ENCODE measurements at regions not wholly inside any gene's neighbourhood (a gene's known extent, or its start where the extent isn't known, plus 50 kb on each side); places are given as distances from the start of the nearest gene placed in this dataset.

DNA sequence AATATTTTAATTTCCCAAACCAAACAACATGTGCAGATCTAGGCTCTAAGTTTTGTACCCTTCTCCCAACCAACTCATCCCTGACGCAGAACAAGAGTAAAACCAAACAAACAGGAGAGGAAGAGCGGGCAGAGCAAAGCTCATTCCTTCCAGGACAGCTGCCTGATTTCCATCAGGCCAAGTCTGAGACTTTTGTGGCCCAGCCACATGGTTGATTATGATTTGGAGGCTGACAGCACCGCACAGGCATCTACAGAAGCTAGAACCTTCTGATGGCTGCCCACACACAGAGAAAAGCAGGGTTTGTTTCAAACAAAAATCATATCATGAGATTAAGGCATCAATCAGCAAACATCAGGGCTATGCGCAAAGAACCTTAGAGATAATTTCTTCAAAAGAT, 262.6 kb downstream of the TNS1 start:
- Histone ChIP-seq H4K20me1 (ENCODE audit: insufficient read depth, low read length) (peaks cover 3% of the 10 kb centered on the region; the same call in 1 of the 2 replicates), H2AFZ (ENCODE audit: low read length) (no peak overlapping the region), H3K36me3 (replicated peaks in 1 of 2; ENCODE audit: control insufficient read depth in 1 of 2, insufficient read depth in 2 of 2, low read length in 2 of 2) (no peaks in the 10 kb centered on the region), H3K9ac (ENCODE audit: insufficient read depth, low read depth, low read length) (no peak overlapping the region), H3K27ac (ENCODE audit: extremely low read length, insufficient read depth, low read length) (no peak overlapping the region), H3K9me3 (ENCODE audit: low read length) (no peaks in the 10 kb centered on the region), H3K4me3 (replicated peaks in 1 of 3; ENCODE audit: insufficient read depth in 1 of 3, low read depth in 2 of 3, low read length in 3 of 3) (no peak overlapping the region), H3K79me2 (ENCODE audit: insufficient read depth, low read length) (no peaks in the 10 kb centered on the region), H3K4me2 (ENCODE audit: low read depth, low read length) (no peak overlapping the region), H3K27me3 (ENCODE audit: control insufficient read depth in 1 of 2, insufficient read depth in 2 of 2, low read length in 2 of 2) (peaks cover 0 to 18% of the 10 kb centered on the region in 2 experiments; a peak in 3 of 5 replicates), H3K4me1 (ENCODE audit: insufficient read depth, low read length) (no peaks in the 10 kb centered on the region)
- ATAC-seq (no peak), FAIRE-seq (no peak), DNase-seq (ENCODE audit: low spot score) (no peak)
- 38% methylated on average over 4 of the region's 4 CpGs for WGBS (ENCODE audit: low lambda C conversion rate)
- ChIA-PET CTCF (ENCODE audit: low intra/inter-chr PET ratio, low total read pairs) (no interaction called here), POLR2A (no interaction called here)
- TF ChIP-seq FOSL2 (CRISPR knock-in tag; IDR thresholded peaks at IDR 0.05) (no peak), TP53 (CRISPR knock-in tag; conservative IDR thresholded peaks at IDR 0.05) (no peak), TBX2 (CRISPR knock-in tag; IDR thresholded peaks at IDR 0.05; ENCODE audit: borderline replicate concordance) (no peak), RNF2 (conservative IDR thresholded peaks at IDR 0.05; ENCODE audit: low read depth) (no peak)
- TF ChIP-seq, protein P1, sequence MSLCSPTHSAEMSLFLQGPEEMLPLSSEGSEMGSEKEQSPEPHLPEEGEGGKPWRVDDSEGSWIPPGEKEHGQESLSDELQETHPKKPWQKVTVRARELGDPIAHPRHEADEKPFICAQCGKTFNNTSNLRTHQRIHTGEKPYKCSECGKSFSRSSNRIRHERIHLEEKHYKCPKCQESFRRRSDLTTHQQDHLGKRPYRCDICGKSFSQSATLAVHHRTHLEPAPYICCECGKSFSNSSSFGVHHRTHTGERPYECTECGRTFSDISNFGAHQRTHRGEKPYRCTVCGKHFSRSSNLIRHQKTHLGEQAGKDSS (CRISPR knock-in tag; IDR thresholded peaks at IDR 0.05; ENCODE audit: borderline replicate concordance, low read depth) = no peak
- intact Hi-C loops (cut with micrococcal nuclease; ENCODE audit: unreplicated experiment) (no loop called here), in situ Hi-C loops (cut with HindIII; ENCODE audit: extremely low pct_ligation_motif_present, low pct_unique_long_range_greater_than_20kb) (no loop called here)
- no TSS peak for BruUV-seq (replicated peaks)

DNA sequence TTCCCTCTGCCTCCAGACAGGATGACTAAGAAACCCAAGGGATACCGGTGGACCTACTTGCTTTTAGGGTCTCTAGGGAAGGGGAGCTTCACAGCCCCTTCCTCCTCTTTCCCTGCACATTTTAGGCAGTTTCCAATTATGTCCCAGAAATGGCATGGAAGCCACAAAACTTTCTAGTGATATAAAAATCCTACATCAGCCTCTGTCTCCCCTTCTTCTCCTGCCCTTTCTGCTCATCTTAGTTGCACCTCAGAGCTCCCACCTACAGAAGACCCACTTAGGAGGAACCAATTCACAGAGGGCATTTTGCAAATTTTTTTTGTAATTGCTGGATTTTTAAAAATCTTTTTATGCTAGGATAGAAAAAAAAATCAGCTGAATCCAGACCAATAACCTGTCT, 263.1 kb downstream of the TNS1 start:
- Histone ChIP-seq H3K79me2 (ENCODE audit: insufficient read depth, low read length) (no peaks in the 10 kb centered on the region), H3K4me3 (replicated peaks in 1 of 3; ENCODE audit: insufficient read depth in 1 of 3, low read depth in 2 of 3, low read length in 3 of 3) (no peak overlapping the region), H4K20me1 (ENCODE audit: insufficient read depth, low read length) (peaks cover 3% of the 10 kb centered on the region; the same call in 1 of the 2 replicates), H3K9ac (ENCODE audit: insufficient read depth, low read depth, low read length) (no peak overlapping the region), H2AFZ (ENCODE audit: low read length) (no peak overlapping the region), H3K4me2 (ENCODE audit: low read depth, low read length) (no peak overlapping the region), H3K27me3 (ENCODE audit: control insufficient read depth in 1 of 2, insufficient read depth in 2 of 2, low read length in 2 of 2) (peaks cover 0 to 18% of the 10 kb centered on the region in 2 experiments; a peak in 3 of 5 replicates), H3K4me1 (ENCODE audit: insufficient read depth, low read length) (no peaks in the 10 kb centered on the region), H3K9me3 (ENCODE audit: low read length) (no peaks in the 10 kb centered on the region), H3K27ac (ENCODE audit: extremely low read length, insufficient read depth, low read length) (no peak overlapping the region), H3K36me3 (replicated peaks in 1 of 2; ENCODE audit: control insufficient read depth in 1 of 2, insufficient read depth in 2 of 2, low read length in 2 of 2) (no peaks in the 10 kb centered on the region)
- ChIA-PET CTCF (ENCODE audit: low intra/inter-chr PET ratio, low total read pairs) (no interaction called here), POLR2A (no interaction called here)
- 5% methylated on average over 1 of the region's 1 CpG for WGBS (ENCODE audit: low lambda C conversion rate)
- no TSS peak for BruUV-seq (replicated peaks)
- FAIRE-seq = no peak
- intact Hi-C loops (cut with micrococcal nuclease; ENCODE audit: unreplicated experiment) (no loop called here), in situ Hi-C loops (cut with HindIII; ENCODE audit: extremely low pct_ligation_motif_present, low pct_unique_long_range_greater_than_20kb) (no loop called here)
- ATAC-seq = no peak
- DNase-seq (ENCODE audit: low spot score) = no peak
- TF ChIP-seq SRF (IDR thresholded peaks at IDR 0.05; ENCODE audit: low read depth, low read length) = no peak
- no peak for TF ChIP-seq FOXC1 (CRISPR knock-in tag; IDR thresholded peaks at IDR 0.05; ENCODE audit: borderline replicate concordance)
- no peak for TF ChIP-seq SP4 (CRISPR knock-in tag; IDR thresholded peaks at IDR 0.05)
- TF ChIP-seq, protein P2, sequence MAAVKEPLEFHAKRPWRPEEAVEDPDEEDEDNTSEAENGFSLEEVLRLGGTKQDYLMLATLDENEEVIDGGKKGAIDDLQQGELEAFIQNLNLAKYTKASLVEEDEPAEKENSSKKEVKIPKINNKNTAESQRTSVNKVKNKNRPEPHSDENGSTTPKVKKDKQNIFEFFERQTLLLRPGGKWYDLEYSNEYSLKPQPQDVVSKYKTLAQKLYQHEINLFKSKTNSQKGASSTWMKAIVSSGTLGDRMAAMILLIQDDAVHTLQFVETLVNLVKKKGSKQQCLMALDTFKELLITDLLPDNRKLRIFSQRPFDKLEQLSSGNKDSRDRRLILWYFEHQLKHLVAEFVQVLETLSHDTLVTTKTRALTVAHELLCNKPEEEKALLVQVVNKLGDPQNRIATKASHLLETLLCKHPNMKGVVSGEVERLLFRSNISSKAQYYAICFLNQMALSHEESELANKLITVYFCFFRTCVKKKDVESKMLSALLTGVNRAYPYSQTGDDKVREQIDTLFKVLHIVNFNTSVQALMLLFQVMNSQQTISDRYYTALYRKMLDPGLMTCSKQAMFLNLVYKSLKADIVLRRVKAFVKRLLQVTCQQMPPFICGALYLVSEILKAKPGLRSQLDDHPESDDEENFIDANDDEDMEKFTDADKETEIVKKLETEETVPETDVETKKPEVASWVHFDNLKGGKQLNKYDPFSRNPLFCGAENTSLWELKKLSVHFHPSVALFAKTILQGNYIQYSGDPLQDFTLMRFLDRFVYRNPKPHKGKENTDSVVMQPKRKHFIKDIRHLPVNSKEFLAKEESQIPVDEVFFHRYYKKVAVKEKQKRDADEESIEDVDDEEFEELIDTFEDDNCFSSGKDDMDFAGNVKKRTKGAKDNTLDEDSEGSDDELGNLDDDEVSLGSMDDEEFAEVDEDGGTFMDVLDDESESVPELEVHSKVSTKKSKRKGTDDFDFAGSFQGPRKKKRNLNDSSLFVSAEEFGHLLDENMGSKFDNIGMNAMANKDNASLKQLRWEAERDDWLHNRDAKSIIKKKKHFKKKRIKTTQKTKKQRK (IDR thresholded peaks at IDR 0.05; ENCODE audit: low read length) = no peak
- TF ChIP-seq SNRNP70 (IDR thresholded peaks at IDR 0.05; ENCODE audit: low read depth, low read length) = no peak
